SK-N-SH (cell line): ENCODE measurements at regions not wholly inside any gene's neighbourhood (a gene's known extent, or its start where the extent isn't known, plus 50 kb on each side); places are given as distances from the start of the nearest gene placed in this dataset.

Source experiments
- CTCF ChIA-PET: fragments of 300-600, 350-600 bp; formaldehyde crosslinking; extraction: SDS; loops from one replicate; lab custom pipeline; 2021; lab: Yijun Ruan, JAX
- POLR2A ChIA-PET: fragments of 350-600 bp; sonication (Branson Sonifier 250); formaldehyde crosslinking; extraction: SDS; loops from one replicate; lab custom pipeline; 2020; ENCODE audit warnings: antibody characterized with exemption, inconsistent platforms; lab: Yijun Ruan, JAX
- DNase-seq: peaks from one replicate; pipeline ENCODE4 v3.0.0; 2012
- H2AFZ ChIP-seq: fragments of 200-600 bp; sonication (generic); 2 replicates; pipeline ENCODE4 v1.8.1; 2016; ENCODE audit warnings: antibody characterized with exemption, mild to moderate bottlenecking, low read depth
- H3F3A ChIP-seq: fragments of 200-600 bp; sonication (generic); replicated peaks from 2 replicates; pipeline ENCODE3; 2016; ENCODE audit warnings: antibody characterized with exemption, mild to moderate bottlenecking; ENCODE audit not compliant: insufficient read depth
- H3K27ac ChIP-seq, 2 experiments: fragments of 200-500 bp in 1 of 2; fragments of 200-600 bp in 1 of 2; sonication (Bioruptor generic) in 1 of 2; sonication (generic), shearing (Covaris generic) in 1 of 2; 2 replicates each; pipeline versions ENCODE4 v1.5.1 to v1.6.1; 2014 to 2016; ENCODE audit warnings: low read depth in 2 of 2, inconsistent platforms in 1 of 2, low read length in 1 of 2, mild to moderate bottlenecking in 1 of 2, mixed read lengths in 1 of 2
- H3K27me3 ChIP-seq: fragments of 200-600 bp; sonication (generic), shearing (Covaris generic); 2 replicates; pipeline ENCODE4 v1.6.1; 2016; ENCODE audit warnings: mixed run types; ENCODE audit not compliant: insufficient read depth
- H3K36me3 ChIP-seq, 2 experiments: fragments of 200-500 bp in 1 of 2; fragments of 200-600 bp in 1 of 2; sonication (Bioruptor generic) in 1 of 2; sonication (generic) in 1 of 2; replicated peaks in 1 of 2; 2 replicates each; pipeline versions ENCODE3 to v1.5.1; 2014 to 2016; ENCODE audit warnings: low read length in 1 of 2, mild to moderate bottlenecking in 1 of 2; ENCODE audit not compliant: insufficient read depth in 2 of 2, control insufficient read depth in 1 of 2
- H3K4me1 ChIP-seq, 2 experiments: fragments of 200-500 bp in 1 of 2; fragments of 200-600 bp in 1 of 2; sonication (Bioruptor generic) in 1 of 2; sonication (generic), shearing (Covaris generic) in 1 of 2; 2 replicates each; pipeline versions ENCODE4 v1.5.1 to v1.6.1; 2014 to 2016; ENCODE audit warnings: low read depth in 1 of 2, low read length in 1 of 2, mixed run types in 1 of 2; ENCODE audit not compliant: insufficient read depth in 2 of 2, control insufficient read depth in 1 of 2
- H3K4me2 ChIP-seq: fragments of 200-600 bp; sonication (generic), shearing (Covaris generic); 2 replicates; pipeline ENCODE4 v1.6.1; 2017; ENCODE audit warnings: mixed run types
- H3K4me3 ChIP-seq, 2 experiments: fragments of 200-500 bp in 1 of 2; fragments of 200-600 bp in 1 of 2; sonication (Bioruptor generic) in 1 of 2; sonication (generic), shearing (Covaris generic) in 1 of 2; 2 replicates each; pipeline versions ENCODE4 v1.5.1 to v1.8.1; 2014 to 2016; ENCODE audit warnings: low read depth in 2 of 2, inconsistent platforms in 1 of 2, low read length in 1 of 2, mild to moderate bottlenecking in 1 of 2, mixed read lengths in 1 of 2, moderate library complexity in 1 of 2
- H3K79me2 ChIP-seq: fragments of 200-600 bp; sonication (generic); 2 replicates; pipeline ENCODE4 v1.8.1; 2017; ENCODE audit warnings: mild to moderate bottlenecking; ENCODE audit not compliant: insufficient read depth
- H3K9ac ChIP-seq: fragments of 200-600 bp; sonication (generic); 2 replicates; pipeline ENCODE4 v1.6.1; 2017; ENCODE audit warnings: mixed run types
- H3K9me2 ChIP-seq: fragments of 200-600 bp; sonication (generic); 2 replicates; pipeline ENCODE4 v1.6.1; 2017; ENCODE audit warnings: mixed run types
- H3K9me3 ChIP-seq: fragments of 200-600 bp; sonication (generic); 2 replicates; pipeline ENCODE4 v1.6.1; 2017; ENCODE audit warnings: mixed run types, mild to moderate bottlenecking, moderate library complexity
- H4K20me1 ChIP-seq: fragments of 200-600 bp; sonication (generic); 2 replicates; pipeline ENCODE4 v1.6.1; 2017; ENCODE audit warnings: mild to moderate bottlenecking, mixed run types; ENCODE audit not compliant: insufficient read depth
- CHD2 ChIP-seq: fragments of 150-350 bp; IDR thresholded peaks from 2 replicates; pipeline ENCODE4 v1.6.1; 2018; ENCODE audit warnings: low read length; ENCODE audit not compliant: partially characterized antibody
- FOXJ3 ChIP-seq: sonication (generic); formaldehyde crosslinking; IDR thresholded peaks from 2 replicates; pipeline ENCODE4 v1.5.1; 2020; ENCODE audit warnings: mild to moderate bottlenecking, missing genetic modification reagents
- FOXM1 ChIP-seq: IDR thresholded peaks from 2 replicates; pipeline ENCODE4 v1.4.0; 2012; ENCODE audit warnings: low read depth, mild to moderate bottlenecking
- MEF2A ChIP-seq: IDR thresholded peaks from 2 replicates; pipeline ENCODE4 v1.4.0; 2012; ENCODE audit warnings: low read depth, borderline replicate concordance
- SIN3A ChIP-seq: IDR thresholded peaks from 2 replicates; pipeline ENCODE4 v1.6.1; 2012; ENCODE audit warnings: low read depth, mild to moderate bottlenecking, low read length, moderate library complexity, borderline replicate concordance
- TF ChIP-seq, protein P1 (sequence below): fragments of 150-350 bp; IDR thresholded peaks from 2 replicates; pipeline ENCODE4 v1.6.1; 2017; ENCODE audit warnings: antibody characterized with exemption, low read length, low read depth, borderline replicate concordance
- TF ChIP-seq, protein P2 (sequence below): IDR thresholded peaks from 2 replicates; pipeline ENCODE4; 2012
- TF ChIP-seq, protein P3 (sequence below): IDR thresholded peaks from 2 replicates; pipeline ENCODE4 v1.6.1; 2012; ENCODE audit warnings: mild to moderate bottlenecking, low read depth, low read length, moderate library complexity
- TF ChIP-seq, protein P4 (sequence below): fragments of 200-600 bp; sonication (generic); IDR thresholded peaks from 2 replicates; pipeline ENCODE4 v1.6.1; 2017; ENCODE audit warnings: antibody characterized with exemption, mild to moderate bottlenecking, moderate library complexity

GRCh38 chr11:79920480-79920879, 479.6 kb upstream of the TENM4 start (continued):
- no peak for TF ChIP-seq FOXJ3 (CRISPR knock-in tag)
- TF ChIP-seq, protein P1, sequence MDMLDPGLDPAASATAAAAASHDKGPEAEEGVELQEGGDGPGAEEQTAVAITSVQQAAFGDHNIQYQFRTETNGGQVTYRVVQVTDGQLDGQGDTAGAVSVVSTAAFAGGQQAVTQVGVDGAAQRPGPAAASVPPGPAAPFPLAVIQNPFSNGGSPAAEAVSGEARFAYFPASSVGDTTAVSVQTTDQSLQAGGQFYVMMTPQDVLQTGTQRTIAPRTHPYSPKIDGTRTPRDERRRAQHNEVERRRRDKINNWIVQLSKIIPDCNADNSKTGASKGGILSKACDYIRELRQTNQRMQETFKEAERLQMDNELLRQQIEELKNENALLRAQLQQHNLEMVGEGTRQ, result no peak

DNA sequence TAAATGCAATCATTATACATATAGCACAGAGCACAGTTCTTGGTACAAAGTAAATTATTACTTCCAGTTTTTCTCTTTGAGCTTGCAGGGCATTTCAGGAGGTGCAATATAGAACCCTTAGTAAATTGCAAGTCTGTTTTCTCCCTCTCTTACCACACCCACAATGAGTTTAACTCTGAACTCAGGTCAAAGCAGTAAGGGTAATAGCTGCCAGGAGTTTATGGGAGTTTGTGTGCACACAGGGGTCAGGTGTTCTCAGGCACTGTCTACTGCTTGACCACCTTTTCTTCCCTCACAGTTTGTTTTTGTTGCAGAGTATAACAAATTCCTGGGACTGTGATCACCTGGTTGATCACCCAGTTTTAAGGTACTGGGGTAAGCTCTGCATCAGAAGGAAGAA, 478.5 kb upstream of the TENM4 start:
- no peaks in the 10 kb centered on the region for H3K9me3 ChIP-seq
- no peaks in the 10 kb centered on the region for H3K79me2 ChIP-seq
- no peaks in the 10 kb centered on the region for H3K27me3 ChIP-seq
- H3K9me2 ChIP-seq, result no peaks in the 10 kb centered on the region
- POLR2A ChIA-PET, result no interaction called here
- DNase-seq, result no peak
- no peaks in the 10 kb centered on the region for H4K20me1 ChIP-seq
- no peaks in the 10 kb centered on the region for H3K36me3 ChIP-seq
- CTCF ChIA-PET, result no interaction called here
- TF ChIP-seq, protein P2, sequence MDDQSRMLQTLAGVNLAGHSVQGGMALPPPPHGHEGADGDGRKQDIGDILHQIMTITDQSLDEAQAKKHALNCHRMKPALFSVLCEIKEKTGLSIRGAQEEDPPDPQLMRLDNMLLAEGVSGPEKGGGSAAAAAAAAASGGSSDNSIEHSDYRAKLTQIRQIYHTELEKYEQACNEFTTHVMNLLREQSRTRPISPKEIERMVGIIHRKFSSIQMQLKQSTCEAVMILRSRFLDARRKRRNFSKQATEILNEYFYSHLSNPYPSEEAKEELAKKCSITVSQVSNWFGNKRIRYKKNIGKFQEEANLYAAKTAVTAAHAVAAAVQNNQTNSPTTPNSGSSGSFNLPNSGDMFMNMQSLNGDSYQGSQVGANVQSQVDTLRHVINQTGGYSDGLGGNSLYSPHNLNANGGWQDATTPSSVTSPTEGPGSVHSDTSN, result no peak
- no peak for TF ChIP-seq FOXM1
- TF ChIP-seq, protein P3, sequence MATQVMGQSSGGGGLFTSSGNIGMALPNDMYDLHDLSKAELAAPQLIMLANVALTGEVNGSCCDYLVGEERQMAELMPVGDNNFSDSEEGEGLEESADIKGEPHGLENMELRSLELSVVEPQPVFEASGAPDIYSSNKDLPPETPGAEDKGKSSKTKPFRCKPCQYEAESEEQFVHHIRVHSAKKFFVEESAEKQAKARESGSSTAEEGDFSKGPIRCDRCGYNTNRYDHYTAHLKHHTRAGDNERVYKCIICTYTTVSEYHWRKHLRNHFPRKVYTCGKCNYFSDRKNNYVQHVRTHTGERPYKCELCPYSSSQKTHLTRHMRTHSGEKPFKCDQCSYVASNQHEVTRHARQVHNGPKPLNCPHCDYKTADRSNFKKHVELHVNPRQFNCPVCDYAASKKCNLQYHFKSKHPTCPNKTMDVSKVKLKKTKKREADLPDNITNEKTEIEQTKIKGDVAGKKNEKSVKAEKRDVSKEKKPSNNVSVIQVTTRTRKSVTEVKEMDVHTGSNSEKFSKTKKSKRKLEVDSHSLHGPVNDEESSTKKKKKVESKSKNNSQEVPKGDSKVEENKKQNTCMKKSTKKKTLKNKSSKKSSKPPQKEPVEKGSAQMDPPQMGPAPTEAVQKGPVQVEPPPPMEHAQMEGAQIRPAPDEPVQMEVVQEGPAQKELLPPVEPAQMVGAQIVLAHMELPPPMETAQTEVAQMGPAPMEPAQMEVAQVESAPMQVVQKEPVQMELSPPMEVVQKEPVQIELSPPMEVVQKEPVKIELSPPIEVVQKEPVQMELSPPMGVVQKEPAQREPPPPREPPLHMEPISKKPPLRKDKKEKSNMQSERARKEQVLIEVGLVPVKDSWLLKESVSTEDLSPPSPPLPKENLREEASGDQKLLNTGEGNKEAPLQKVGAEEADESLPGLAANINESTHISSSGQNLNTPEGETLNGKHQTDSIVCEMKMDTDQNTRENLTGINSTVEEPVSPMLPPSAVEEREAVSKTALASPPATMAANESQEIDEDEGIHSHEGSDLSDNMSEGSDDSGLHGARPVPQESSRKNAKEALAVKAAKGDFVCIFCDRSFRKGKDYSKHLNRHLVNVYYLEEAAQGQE, result no peak
- TF ChIP-seq CHD2, result no peak
- TF ChIP-seq, protein P4, sequence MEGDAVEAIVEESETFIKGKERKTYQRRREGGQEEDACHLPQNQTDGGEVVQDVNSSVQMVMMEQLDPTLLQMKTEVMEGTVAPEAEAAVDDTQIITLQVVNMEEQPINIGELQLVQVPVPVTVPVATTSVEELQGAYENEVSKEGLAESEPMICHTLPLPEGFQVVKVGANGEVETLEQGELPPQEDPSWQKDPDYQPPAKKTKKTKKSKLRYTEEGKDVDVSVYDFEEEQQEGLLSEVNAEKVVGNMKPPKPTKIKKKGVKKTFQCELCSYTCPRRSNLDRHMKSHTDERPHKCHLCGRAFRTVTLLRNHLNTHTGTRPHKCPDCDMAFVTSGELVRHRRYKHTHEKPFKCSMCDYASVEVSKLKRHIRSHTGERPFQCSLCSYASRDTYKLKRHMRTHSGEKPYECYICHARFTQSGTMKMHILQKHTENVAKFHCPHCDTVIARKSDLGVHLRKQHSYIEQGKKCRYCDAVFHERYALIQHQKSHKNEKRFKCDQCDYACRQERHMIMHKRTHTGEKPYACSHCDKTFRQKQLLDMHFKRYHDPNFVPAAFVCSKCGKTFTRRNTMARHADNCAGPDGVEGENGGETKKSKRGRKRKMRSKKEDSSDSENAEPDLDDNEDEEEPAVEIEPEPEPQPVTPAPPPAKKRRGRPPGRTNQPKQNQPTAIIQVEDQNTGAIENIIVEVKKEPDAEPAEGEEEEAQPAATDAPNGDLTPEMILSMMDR, result no peak
- no peak for TF ChIP-seq SIN3A
- TF ChIP-seq MEF2A, result no peak
- TF ChIP-seq, all 33 proteins: peak for 0
- Histone ChIP-seq H3F3A (no peaks in the 10 kb centered on the region), H3K4me3 (no peak overlapping the region), H3K4me1 (no peaks in the 10 kb centered on the region), H3K9ac (no peak overlapping the region), H3K4me2 (no peak overlapping the region), H2AFZ (no peak overlapping the region), H3K27ac (no peak overlapping the region)
